HG03045 (cell line): ENCODE measurements at regions not wholly inside any gene's neighbourhood (a gene's known extent, or its start where the extent isn't known, plus 50 kb on each side); places are given as distances from the start of the nearest gene placed in this dataset.
"Not testable (repeated sequence)": the region's sequence is repeated elsewhere in the genome, so short reads cannot be mapped to it uniquely, and the experiment has no call there.

Source experiments
- ATAC-seq: cut with Tn5 transposase; IDR thresholded peaks from one replicate; pipeline ENCODE4 v1.9.1; 2021; ENCODE audit warnings: mild to moderate bottlenecking, moderate library complexity; ENCODE audit not compliant: unreplicated experiment

DNA sequence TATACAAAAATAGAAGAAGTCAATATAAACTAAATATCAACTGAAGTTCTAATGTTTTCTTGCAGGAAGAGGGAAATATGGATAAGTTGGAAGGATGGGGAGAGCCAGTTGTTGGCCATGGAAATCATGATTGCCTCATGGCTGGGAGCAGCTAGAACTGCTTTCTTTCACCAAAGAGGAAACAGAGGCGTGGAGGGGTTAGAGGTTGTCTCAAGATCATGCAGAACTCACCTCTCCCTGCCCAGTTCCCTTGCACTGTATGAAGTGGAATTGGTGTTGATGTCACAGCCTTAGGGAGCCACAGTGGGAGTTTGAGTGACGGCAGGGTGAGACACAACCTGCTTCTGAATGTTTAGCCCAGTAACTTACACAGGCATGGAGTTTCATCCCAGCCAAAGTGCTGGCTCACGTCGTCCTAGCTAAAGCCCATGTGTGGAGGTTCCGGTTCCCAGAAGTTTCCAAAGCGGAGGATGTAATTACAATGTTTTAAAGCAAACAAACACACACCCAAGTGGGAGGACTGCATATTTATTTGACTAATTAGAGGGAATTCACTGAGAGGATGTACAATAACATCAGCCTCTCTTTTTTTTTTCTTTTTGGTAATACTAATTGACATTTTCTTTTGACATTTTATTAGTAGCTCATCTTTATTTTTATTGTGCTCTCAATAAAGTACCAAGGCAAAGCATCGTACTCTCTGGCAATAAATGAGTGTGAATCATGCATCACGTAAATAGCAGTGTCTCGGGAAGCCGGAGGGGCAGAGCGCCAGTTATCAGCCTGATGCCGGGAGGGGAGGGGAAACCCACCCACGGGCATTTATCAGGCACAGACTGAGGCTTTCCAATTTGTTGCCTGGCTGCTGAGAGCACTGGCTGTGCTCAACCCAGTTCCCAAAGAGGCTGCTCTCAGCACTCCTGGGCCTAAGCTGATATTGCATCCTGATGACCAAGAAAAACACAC lies 118.7 kb upstream of the CDH5 start:
- ATAC-seq, result no peak

DNA sequence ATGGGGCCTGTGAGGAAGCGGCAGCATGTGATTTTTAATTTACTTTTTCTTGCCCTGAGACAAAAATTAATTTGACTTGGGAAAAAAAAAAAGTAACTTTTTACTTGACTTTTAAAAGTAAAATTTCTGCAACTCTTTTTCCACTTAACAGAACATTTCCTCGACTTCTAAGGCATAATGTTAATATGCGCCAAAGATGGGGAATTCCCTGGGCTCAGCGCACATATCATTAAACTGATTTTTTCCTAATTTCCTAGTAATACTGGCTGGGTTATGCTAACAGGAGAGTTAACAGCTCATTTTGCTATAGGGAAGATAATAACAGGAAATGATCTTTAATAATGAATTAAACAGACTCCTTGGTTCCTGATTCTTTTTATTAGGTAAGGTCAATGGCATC lies 120.6 kb upstream of the CDH5 start:
- no peak for ATAC-seq

DNA sequence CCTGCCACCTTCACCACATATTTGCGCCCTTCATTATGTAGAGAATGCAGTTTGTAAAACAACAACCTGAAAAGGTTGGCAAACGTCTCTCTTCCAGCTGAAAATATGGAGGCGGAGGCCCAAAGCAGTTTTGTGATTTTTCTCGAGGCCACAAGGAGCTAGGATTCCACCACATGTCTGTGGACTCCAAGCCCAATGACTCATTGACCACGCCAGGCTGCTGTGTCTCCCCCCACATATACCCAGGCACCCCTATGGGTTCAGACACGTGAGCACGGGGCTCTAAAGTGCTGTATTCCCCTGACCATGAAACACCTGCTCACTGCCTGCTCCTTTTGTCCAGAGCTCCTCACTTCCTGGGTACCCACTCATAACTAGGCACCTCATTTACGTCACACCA lies 121.4 kb upstream of the CDH5 start:
- ATAC-seq, result no peak

DNA sequence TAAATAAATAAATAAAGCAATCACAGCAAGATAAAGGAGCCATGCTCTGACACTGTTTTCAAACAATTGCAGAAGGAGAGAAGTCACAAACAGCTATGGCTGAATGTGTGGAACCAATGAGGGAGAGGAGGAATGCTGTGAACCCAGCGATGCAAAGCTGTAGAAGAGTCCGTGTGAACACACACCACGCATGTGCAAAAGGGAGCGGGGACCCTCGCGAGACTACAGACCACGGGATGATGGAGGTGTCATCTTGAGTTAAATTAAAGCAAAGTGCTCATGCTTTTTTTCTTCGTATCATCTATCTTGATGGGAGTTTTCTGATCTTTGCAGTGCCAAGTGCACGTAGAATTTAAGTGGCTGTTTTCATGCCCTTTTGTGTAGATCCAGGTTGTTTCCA lies 123.8 kb upstream of the CDH5 start:
- ATAC-seq, result no peak

DNA sequence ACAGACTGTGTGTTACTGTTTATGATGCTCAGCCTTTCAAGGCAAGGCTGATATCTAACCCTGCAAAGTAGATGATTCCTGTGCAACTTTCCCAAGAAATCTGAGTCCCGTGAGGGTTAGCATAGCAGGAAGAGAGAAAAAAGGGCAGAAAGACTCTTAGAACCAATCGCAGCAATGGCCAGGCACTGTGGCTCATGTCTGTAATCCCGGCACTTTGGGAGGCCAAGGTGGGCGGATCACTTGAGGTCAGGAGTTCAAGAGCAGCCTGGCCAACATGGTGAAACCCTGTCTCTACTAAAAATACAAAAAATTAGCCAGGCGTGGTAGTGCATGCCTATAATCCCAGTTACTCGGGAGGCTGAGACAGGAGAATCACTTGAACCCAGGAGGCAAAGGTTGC lies 124.3 kb upstream of the CDH5 start:
- not testable (repeated sequence) for ATAC-seq

DNA sequence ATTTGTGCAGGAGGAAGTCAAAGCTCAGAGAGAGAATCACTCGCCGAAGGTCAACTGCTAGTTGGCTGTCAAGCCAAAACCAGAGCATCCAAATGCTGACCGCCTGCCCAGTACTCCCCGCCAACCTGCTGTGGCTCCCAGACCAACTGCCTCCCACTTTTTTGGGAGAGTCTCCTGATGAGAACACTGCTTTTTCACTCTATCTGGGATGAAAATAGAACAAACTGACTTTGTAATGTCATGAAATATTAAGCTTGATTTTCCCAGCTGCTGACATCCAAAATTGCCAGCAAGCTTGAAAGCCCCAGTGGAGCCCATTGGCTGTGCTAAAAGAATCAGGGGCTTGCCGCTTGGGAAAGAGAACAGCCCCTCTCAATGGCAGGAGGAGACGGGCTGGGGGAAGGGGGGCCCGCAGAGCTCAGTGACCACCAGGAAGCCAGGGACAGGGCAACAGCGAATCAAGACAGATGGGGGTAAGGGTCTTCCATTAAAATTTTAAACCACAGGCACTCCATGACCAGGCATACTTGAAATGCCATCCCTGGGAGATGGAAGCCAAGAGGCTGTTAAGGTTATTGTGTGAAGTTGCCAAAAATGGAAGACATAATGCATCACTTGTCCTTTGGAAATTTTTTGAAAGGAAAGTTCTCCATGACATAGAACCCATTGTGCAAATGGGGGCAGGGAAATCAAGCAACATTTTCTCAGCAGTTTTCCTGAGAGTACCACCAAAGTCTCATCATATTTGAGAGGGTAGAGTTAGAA lies 125.7 kb upstream of the CDH5 start:
- ATAC-seq, result no peak

DNA sequence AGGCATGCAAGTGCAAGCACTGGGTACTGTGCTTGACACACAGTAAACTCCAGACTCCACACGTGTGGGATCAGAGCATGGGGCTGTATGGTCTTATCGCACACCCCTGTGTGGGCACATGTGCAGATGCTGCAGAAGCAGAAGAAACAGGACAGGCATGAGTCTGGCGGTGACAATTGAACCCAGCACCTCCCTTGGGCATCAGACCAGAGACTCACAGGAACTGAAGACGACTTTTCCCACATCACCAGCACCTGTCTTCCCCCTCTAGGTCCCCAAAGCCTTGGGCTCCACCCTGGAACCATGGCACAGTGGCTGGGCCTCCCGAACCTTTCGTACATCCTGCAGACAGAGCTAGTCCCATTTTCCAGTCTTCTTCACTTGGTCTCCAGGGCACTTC lies 126.4 kb upstream of the CDH5 start:
- ATAC-seq, result no peak

DNA sequence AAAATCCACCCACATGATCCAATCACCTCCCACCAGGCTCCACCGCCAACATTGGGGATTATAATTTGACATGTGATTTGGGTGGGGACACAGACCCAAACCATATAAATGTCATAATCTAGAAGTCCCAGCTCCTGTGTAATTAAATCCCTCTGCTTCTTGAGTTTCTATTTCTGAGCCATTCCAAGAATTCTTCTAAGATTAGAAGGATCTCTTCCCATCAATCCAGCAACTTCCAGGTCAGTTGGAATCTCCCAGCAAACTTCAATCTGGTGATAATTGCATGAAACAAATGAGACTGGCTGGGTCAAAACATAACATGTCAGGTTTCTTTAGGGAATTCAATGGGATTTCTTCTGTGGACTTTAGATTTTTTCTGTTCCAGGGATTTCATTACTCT lies 127.8 kb upstream of the CDH5 start:
- ATAC-seq, result no peak

DNA sequence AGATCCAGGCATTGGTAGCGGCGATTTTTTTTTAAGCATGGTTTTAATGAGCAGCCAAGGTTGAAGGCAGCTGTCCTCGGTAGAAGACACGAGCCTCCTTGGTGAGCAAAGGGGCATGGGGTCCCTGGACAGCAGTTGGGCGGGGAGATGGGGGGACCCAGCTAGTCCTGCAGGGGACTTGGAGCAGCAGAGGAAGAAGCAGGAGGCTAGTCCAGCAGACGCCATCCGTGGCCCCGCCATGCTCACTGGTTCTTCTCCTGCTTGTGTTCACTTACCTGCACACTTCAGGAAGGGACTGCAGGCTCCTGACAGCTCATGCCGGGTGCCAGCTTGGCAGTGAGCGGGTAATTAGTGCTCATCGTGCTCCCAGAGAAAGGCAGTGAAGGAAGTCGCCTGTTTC lies 130.2 kb upstream of the CDH5 start:
- ATAC-seq, result no peak

DNA sequence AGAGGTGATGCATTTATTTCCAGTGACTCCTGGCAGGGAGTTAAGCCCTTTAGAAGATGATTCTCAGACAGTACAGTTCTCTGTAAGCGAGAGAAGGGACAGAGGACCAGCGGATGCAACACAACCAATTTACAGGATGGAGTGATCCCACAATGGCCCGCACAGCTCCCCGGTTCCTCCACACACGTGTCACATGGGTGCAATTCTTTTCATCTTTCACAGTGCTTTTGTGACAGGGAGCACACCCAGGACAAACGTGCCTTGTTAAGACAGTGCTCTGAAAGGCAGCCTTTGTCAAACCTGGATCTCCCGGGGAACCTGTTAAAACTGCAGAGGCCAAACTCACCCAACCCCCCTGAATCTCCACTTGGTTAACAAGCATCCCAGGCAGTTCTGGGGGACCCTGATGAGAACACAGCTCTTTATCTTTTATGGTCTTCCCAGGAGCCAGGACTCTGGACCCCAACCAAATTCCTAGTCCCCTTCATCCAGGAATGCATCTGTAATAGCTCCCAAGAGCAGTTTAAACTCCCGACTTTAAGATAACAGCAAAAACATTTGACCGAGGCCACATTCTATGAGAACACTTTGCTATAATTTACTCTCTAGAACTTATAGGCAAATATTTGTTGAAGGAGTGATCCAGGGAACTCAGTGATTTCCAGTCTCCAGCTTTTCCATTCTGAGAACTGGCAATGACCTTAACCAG lies 134.9 kb upstream of the CDH5 start:
- no peak for ATAC-seq

DNA sequence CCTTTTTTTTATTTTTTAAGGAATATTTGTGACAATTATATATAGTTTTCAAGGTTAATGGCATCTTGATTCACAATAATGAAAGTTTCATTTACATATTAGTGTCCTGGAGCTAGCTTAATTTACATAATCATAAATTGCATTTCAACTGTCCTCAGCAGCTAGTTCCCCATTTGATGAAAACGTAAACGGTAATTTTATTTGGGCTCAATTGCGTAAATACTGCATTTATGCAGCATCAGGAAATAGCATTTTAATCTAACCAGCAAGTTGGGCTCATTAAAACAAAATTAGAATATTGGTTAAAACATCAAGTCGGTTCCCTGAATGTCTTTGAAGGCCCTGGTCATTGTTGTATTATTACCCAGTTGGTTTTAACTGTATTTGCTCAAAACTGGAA lies 136.8 kb upstream of the CDH5 start:
- no peak for ATAC-seq

DNA sequence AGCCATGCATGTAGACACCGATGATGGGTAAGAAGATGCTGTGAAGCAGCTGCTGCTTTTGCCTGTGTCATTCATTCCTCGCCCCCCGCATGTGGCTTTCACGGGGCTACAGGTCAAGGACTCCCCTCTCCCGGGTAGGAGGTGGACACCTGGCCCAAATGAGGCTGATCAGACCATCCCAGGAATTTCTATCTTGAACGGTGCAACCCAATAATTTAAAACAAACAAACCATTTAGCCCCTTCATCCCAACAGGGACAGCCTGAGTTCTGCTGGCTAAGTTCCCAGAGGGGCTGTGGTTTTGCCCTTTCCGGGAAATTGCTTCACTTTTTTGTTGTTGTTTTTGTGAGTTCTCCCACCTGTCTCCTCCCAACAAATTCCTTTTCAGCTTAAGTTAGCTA lies 137.7 kb upstream of the CDH5 start:
- no peak for ATAC-seq

DNA sequence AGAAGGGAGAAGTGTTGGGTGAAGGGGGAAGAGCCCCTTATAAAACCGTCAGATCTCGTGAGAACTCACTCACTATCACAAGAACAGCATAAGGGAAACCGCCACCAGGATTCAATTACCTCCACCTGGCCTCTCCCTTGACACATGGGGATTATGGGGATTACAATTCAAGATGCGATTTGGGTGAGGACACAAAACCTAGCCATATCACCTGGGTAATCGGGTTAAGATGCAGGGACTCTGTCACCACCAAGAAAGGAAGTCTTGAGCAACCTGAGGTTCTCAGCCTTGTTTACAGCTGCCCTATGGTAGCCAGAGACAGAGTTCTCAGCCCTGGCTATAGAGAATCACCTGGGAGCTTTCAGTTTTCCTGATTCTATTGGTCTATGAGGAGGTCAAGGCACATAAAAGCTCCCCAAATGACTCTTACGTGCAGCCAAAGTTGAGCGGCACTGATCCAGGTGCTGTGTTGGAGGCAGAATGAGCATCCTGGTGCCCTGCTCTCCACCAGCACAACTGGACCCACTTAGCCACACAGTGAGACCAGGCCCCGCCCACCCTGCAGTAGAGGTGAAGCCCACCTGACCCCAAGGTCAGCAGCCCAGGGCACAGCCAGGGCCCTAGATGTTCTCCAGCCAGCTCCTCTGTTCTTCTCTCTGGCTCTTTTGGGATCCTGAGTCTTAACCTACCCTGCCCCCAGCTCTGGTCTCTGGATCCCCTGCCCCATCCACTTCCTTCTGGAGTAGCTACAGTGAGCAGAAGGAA lies 138.5 kb upstream of the CDH5 start:
- ATAC-seq, result no peak

DNA sequence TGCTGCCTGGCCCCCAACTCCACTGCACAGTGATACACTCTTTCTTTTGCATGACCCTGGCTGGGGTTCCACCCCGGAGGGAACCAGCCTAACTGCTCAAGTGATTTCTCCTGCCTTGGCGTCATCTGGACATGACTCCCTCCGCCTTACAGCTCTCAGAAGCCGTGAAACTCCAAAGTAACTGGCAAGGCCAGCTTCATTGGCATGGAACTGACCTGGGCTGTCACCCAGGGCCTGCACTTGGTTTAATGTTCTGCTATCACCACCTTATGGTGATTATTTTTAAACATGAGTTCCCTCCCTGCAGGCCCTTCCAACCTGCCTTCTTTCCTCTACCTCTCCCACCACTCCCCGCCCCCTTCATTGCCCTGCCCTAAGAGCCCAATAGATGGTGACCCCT lies 139.7 kb upstream of the CDH5 start:
- no peak for ATAC-seq

DNA sequence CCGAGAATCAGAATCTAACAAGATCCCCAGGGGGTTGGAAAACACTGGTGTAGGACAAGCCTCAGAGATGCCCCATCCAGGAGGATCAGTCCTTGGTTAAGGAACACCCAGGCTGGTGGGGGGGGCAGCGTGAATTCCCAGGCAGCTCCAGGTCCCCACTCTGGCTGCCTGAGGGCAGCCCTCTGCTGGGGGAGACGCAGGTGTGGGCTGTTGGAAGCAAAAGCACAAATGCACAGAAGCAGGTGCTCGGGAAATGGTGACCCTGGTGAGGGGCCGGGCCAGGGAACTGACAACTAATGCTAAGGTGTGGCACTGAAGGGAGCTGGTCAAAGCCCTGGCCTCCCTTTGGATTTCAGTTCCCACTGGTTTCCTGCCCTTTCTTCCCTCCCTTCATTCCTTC lies 140.8 kb upstream of the CDH5 start:
- no peak for ATAC-seq

DNA sequence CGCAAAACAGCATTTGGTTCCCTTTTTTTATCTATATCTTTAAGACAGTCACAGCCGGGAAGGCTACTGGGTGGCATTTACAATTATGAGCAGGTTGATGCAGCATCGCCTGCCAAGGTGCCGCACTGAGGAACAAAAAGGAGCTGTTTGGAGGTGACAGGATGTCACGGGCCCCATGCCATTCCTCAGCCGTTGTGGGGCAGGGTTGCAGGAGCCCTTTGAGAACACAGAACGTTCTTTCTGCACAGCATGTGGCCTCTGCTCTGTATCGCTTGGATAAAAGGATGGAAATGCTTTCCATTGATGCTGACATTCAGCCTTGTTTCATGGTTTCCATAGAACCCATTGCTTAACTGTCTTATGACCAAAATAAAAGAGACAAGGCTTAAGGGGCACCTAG lies 141.9 kb upstream of the CDH5 start:
- no peak for ATAC-seq

DNA sequence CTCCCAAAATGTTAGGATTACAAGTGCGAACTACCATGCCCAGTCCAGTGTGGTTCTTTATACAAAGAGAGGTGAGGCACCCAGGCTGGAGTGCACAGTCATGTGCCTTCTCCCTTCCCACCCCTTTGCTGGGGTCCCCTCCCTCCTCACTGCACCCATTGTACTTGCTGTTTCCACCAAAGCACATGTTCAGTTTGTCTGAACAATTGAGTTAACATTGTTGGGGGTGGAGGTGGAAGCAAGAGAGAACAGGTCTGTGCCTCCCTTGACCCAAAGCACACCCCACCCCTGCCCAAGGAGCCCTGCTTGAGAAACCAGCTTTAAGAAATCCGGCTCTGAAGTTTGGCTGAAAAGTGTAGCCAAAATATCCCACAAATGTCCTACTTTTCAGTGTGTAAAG lies 142.3 kb upstream of the CDH5 start:
- ATAC-seq, result no peak

DNA sequence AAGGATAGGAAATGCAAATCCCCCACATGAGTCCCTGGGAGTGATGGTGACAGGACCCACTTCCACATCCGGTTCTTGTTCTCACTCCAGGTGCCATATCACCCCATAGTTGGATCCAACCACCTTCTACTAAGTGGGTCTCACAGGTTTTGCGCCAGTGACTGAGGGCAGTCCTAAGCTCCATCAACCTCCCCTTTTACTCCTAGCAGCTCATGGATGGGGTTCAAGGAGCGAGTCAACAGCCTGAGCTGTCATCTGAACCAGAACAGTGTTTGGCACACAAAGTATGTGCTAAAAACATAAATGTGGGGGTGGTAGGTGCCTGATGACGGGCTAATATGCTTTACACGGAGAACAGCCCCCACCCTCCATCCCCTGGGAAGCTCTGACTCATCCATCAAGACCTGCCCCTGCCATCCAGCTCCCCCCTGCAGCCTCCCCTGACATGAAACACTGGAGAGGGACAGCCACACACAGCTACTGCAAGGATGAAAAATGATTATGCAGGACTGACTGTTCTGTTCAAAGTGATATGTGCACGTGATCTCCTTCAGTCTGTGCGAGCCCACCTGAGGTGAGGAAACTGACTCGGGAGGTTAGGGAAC lies 143.2 kb upstream of the CDH5 start:
- ATAC-seq, result no peak

DNA sequence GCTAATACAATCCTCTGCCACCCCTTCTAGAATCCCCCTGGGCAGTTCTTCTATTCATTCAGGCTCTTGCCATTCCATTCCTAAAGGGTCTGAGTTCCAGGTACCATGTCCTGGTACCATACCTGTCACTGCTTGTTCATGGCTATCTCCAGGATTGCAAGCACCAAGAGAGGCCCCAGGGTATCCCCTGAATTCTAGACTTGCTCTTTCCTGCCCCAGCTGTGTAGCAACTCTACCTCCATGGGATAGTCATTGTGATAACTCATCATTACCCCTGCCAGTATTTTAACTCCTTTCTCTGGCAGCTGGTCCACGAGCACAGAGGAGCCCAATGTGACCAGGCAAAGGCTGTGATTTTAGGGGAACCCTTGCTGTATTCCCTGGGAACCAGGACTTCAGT lies 143.7 kb upstream of the CDH5 start:
- ATAC-seq, result no peak

DNA sequence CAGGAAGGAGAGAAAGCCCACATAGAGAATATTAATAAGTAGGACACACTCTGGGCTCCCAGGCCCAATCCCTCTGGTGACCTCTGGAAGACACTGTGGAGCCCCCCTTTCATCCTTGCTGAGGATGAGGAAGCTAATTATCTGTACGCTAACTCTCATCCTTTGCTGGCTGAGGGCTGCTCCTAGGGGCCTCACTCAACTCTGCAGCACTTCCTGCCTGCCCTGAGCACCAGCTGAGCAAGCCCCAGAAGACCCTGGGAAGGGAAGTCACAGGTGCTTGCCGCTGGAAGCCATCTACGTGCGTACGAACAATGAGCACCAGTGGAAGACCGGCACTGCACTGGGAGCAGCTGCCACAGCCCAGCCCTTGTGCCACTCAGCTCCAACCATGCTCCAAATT lies 145.8 kb upstream of the CDH5 start:
- no peak for ATAC-seq
